BLaER1 (cell line): ENCODE measurements at regions not wholly inside any gene's neighbourhood (a gene's known extent, or its start where the extent isn't known, plus 50 kb on each side); places are given as distances from the start of the nearest gene placed in this dataset.

Experiments used
- H3K27ac ChIP-seq: shearing (Covaris generic); formaldehyde crosslinking; 2 replicates; pipeline ENCODE4 v1.8.1; 2022
- H3K27me3 ChIP-seq: shearing (Covaris generic); formaldehyde crosslinking; 2 replicates; pipeline ENCODE4 v1.8.1; 2022
- H3K36me3 ChIP-seq: shearing (Covaris generic); formaldehyde crosslinking; 2 replicates; pipeline ENCODE4 v1.8.1; 2022
- H3K4me1 ChIP-seq: shearing (Covaris generic); formaldehyde crosslinking; 2 replicates; pipeline ENCODE4 v1.8.1; 2022
- H3K4me2 ChIP-seq: shearing (Covaris generic); formaldehyde crosslinking; 2 replicates; pipeline ENCODE4 v1.8.1; 2022
- H3K4me3 ChIP-seq: shearing (Covaris generic); formaldehyde crosslinking; 2 replicates; pipeline ENCODE4 v1.8.1; 2022
- H3K9ac ChIP-seq: shearing (Covaris generic); formaldehyde crosslinking; 2 replicates; pipeline ENCODE4 v1.8.1; 2022
- H3K9me3 ChIP-seq: shearing (Covaris generic); formaldehyde crosslinking; 2 replicates; pipeline ENCODE4 v1.8.1; 2022
- H4K20me1 ChIP-seq: shearing (Covaris generic); formaldehyde crosslinking; 2 replicates; pipeline ENCODE4 v1.8.1; 2022
- Cebpa-rat ChIP-seq: shearing (Covaris generic); IDR thresholded peaks from 2 replicates; pipeline ENCODE4 v1.8.1; 2022

GRCh38 chr1:184283999-184284398 lies 102.8 kb upstream of the C1orf21 start:
- H3K4me1 ChIP-seq, result no peaks in the 10 kb centered on the region
- H3K4me3 ChIP-seq, result no peak overlapping the region
- H3K9ac ChIP-seq, result no peak overlapping the region
- peaks cover 27% of the 10 kb centered on the region for H3K9me3 ChIP-seq
- no peak overlapping the region for H3K4me2 ChIP-seq
- H3K36me3 ChIP-seq, result no peaks in the 10 kb centered on the region
- no peak overlapping the region for H3K27ac ChIP-seq
- no peaks in the 10 kb centered on the region for H3K27me3 ChIP-seq
- TF ChIP-seq Cebpa-rat, result no peak
- no peaks in the 10 kb centered on the region for H4K20me1 ChIP-seq

- Histone ChIP-seq H3K9me3 (peaks cover 36% of the 10 kb centered on the region), H3K4me3 (no peak overlapping the region), H3K9ac (no peak overlapping the region), H3K27ac (no peak overlapping the region), H3K36me3 (no peaks in the 10 kb centered on the region), H3K4me1 (no peaks in the 10 kb centered on the region), H3K4me2 (no peak overlapping the region), H4K20me1 (no peaks in the 10 kb centered on the region), H3K27me3 (no peaks in the 10 kb centered on the region)
- no peak for TF ChIP-seq Cebpa-rat
Observed at GRCh38 chr1:184284900-184285299, 101.9 kb upstream of the C1orf21 start.

GRCh38 chr1:184285401-184286087 lies 101.3 kb upstream of the C1orf21 start:
- Histone ChIP-seq H3K4me3 (no peak overlapping the region), H4K20me1 (no peaks in the 10 kb centered on the region), H3K4me2 (no peak overlapping the region), H3K36me3 (no peaks in the 10 kb centered on the region), H3K4me1 (no peaks in the 10 kb centered on the region), H3K9me3 (peaks cover 42% of the 10 kb centered on the region), H3K27ac (no peak overlapping the region), H3K9ac (no peak overlapping the region), H3K27me3 (no peaks in the 10 kb centered on the region)
- no peak for TF ChIP-seq Cebpa-rat

GRCh38 chr1:184287001-184287400 lies 99.8 kb upstream of the C1orf21 start:
- Histone ChIP-seq H3K9me3 (peaks cover 57% of the 10 kb centered on the region), H3K27ac (no peak overlapping the region), H4K20me1 (no peaks in the 10 kb centered on the region), H3K4me2 (no peak overlapping the region), H3K4me1 (no peaks in the 10 kb centered on the region), H3K4me3 (no peak overlapping the region), H3K36me3 (no peaks in the 10 kb centered on the region), H3K9ac (no peak overlapping the region), H3K27me3 (no peaks in the 10 kb centered on the region)
- no peak for TF ChIP-seq Cebpa-rat

GRCh38 chr1:184289825-184290550 lies 96.8 kb upstream of the C1orf21 start:
- Histone ChIP-seq H3K9ac (no peak overlapping the region), H3K4me1 (no peaks in the 10 kb centered on the region), H3K9me3 (peaks cover 75% of the 10 kb centered on the region), H3K27me3 (no peaks in the 10 kb centered on the region), H3K4me2 (no peak overlapping the region), H3K4me3 (no peak overlapping the region), H3K36me3 (no peaks in the 10 kb centered on the region), H3K27ac (no peak overlapping the region), H4K20me1 (no peaks in the 10 kb centered on the region)
- TF ChIP-seq Cebpa-rat, result no peak

- Histone ChIP-seq H3K27ac (no peak overlapping the region), H3K36me3 (no peaks in the 10 kb centered on the region), H3K27me3 (no peaks in the 10 kb centered on the region), H3K4me3 (no peak overlapping the region), H3K4me1 (peaks cover 9% of the 10 kb centered on the region), H4K20me1 (no peaks in the 10 kb centered on the region), H3K9me3 (peaks cover 71% of the 10 kb centered on the region), H3K4me2 (no peak overlapping the region), H3K9ac (no peak overlapping the region)
- no peak for TF ChIP-seq Cebpa-rat
Observed at GRCh38 chr1:184291701-184292100, 95.1 kb upstream of the C1orf21 start.

GRCh38 chr1:184292101-184292500 lies 94.7 kb upstream of the C1orf21 start:
- TF ChIP-seq Cebpa-rat, result no peak
- Histone ChIP-seq H3K4me1 (peaks cover 13% of the 10 kb centered on the region), H4K20me1 (no peaks in the 10 kb centered on the region), H3K4me3 (no peak overlapping the region), H3K9me3 (peaks cover 67% of the 10 kb centered on the region), H3K27me3 (no peaks in the 10 kb centered on the region), H3K36me3 (no peaks in the 10 kb centered on the region), H3K9ac (no peak overlapping the region), H3K27ac (no peak overlapping the region), H3K4me2 (no peak overlapping the region)

- Histone ChIP-seq H3K9me3 (peaks cover 47% of the 10 kb centered on the region), H3K4me3 (no peak overlapping the region), H3K4me2 (no peak overlapping the region), H3K27me3 (no peaks in the 10 kb centered on the region), H3K9ac (no peak overlapping the region), H3K36me3 (no peaks in the 10 kb centered on the region), H3K4me1 (peaks cover 24% of the 10 kb centered on the region), H3K27ac (no peak overlapping the region), H4K20me1 (no peaks in the 10 kb centered on the region)
- TF ChIP-seq Cebpa-rat, result no peak
Observed at GRCh38 chr1:184294101-184294500, 92.7 kb upstream of the C1orf21 start.

GRCh38 chr1:184296466-184297243 lies 90.2 kb upstream of the C1orf21 start:
- Histone ChIP-seq H3K27me3 (no peaks in the 10 kb centered on the region), H3K27ac (peak overlapping the region; percentile 65), H3K4me1 (peaks cover 25% of the 10 kb centered on the region), H3K9me3 (peaks cover 22% of the 10 kb centered on the region), H3K4me3 (no peak overlapping the region), H3K36me3 (no peaks in the 10 kb centered on the region), H4K20me1 (no peaks in the 10 kb centered on the region), H3K9ac (no peak overlapping the region; the same call in 1 of the 2 replicates), H3K4me2 (peak overlapping the region; percentile 64)
- TF ChIP-seq Cebpa-rat, result no peak
